OCI-LY7 (cell line): ENCODE measurements at regions not wholly inside any gene's neighbourhood (a gene's known extent, or its start where the extent isn't known, plus 50 kb on each side); places are given as distances from the start of the nearest gene placed in this dataset.
"Not testable (repeated sequence)": the region's sequence is repeated elsewhere in the genome, so short reads cannot be mapped to it uniquely, and the experiment has no call there.

Source experiments
- BruUV-seq: library from RNA; stranded (reverse); fragments of 400-500 nt; replicated peaks from 2 replicates; lab custom pipeline; 2021; lab: Mats Ljungman, UMichigan
- CTCF ChIA-PET: fragments of 300-600 bp; sonication (Branson Sonifier 250); formaldehyde crosslinking; loops from one replicate; lab custom pipeline; 2022; ENCODE audit warnings: antibody characterized with exemption; ENCODE audit not compliant: unreplicated experiment; lab: Charles Lee
- POLR2A ChIA-PET: fragments of 300-600 bp; sonication (Branson Sonifier 250); formaldehyde crosslinking; loops from one replicate; lab custom pipeline; 2022; ENCODE audit warnings: antibody characterized with exemption; lab: Charles Lee
- DNase-seq: peaks from one replicate; pipeline ENCODE4 v3.0.0-alpha.2; 2015; ENCODE audit warnings: low spot score
- H2AFZ ChIP-seq: fragments of 200-600 bp; sonication (generic), shearing (Covaris generic); 2 replicates; pipeline ENCODE4 v1.6.1; 2014; ENCODE audit warnings: mild to moderate bottlenecking, antibody characterized with exemption, low read length, moderate library complexity
- H3K27ac ChIP-seq: fragments of 200-600 bp; sonication (generic); 2 replicates; pipeline ENCODE4 v1.5.1; 2014; ENCODE audit warnings: mixed run types, low read depth, mild to moderate bottlenecking, moderate library complexity, low read length, inconsistent platforms; ENCODE audit not compliant: poor library complexity, severe bottlenecking
- H3K36me3 ChIP-seq: fragments of 200-600 bp; sonication (generic); 2 replicates; pipeline ENCODE4 v1.6.1; 2014; ENCODE audit warnings: mild to moderate bottlenecking, antibody characterized with exemption, low read length, moderate library complexity, mixed read lengths; ENCODE audit not compliant: insufficient read depth
- H3K4me1 ChIP-seq: fragments of 200-600 bp; sonication (generic); 2 replicates; pipeline ENCODE4 v1.5.1; 2014; ENCODE audit warnings: mild to moderate bottlenecking, low read length; ENCODE audit not compliant: insufficient read depth, poor library complexity, severe bottlenecking
- H3K4me2 ChIP-seq: fragments of 200-600 bp; sonication (generic); 2 replicates; pipeline ENCODE4 v1.6.1; 2014; ENCODE audit warnings: mild to moderate bottlenecking, low read length
- H3K4me3 ChIP-seq: fragments of 200-600 bp; sonication (generic); 2 replicates; pipeline ENCODE4 v1.5.1; 2014; ENCODE audit warnings: mild to moderate bottlenecking, low read depth, low read length; ENCODE audit not compliant: poor library complexity, severe bottlenecking
- H3K79me2 ChIP-seq: fragments of 200-600 bp; sonication (generic); 2 replicates; pipeline ENCODE4 v1.6.1; 2016; ENCODE audit warnings: low read depth, mild to moderate bottlenecking, low read length, moderate library complexity, mixed read lengths; ENCODE audit not compliant: insufficient read depth
- H3K9me2 ChIP-seq: fragments of 200-600 bp; sonication (generic); 2 replicates; pipeline ENCODE4 v1.6.1; 2016; ENCODE audit warnings: mild to moderate bottlenecking, low read length, mixed read lengths; ENCODE audit not compliant: insufficient read depth
- H3K9me3 ChIP-seq: fragments of 200-600 bp; sonication (generic); 2 replicates; pipeline ENCODE4 v1.6.1; 2014; ENCODE audit warnings: mild to moderate bottlenecking, mixed run types, low read length, mixed read lengths
- H4K20me1 ChIP-seq: fragments of 200-600 bp; sonication (generic); 2 replicates; pipeline ENCODE4 v1.6.1; 2014; ENCODE audit warnings: mild to moderate bottlenecking, antibody characterized with exemption, low read length, moderate library complexity, mixed read lengths; ENCODE audit not compliant: insufficient read depth
- EZH2phosphoT487 ChIP-seq: fragments of 200-600 bp; sonication (generic); IDR thresholded peaks from 2 replicates; pipeline ENCODE4 v1.6.1; 2018; ENCODE audit warnings: low read depth, borderline replicate concordance, mild to moderate bottlenecking, mixed run types, antibody characterized with exemption, low read length, moderate library complexity, mixed read lengths
- intact Hi-C: fragments of 100-400 bp; cut with micrococcal nuclease; formaldehyde crosslinking; loops from one replicate; pipeline ENCODE4 v1.10.0; 2022; ENCODE audit not compliant: unreplicated experiment
- TF ChIP-seq, protein P1 (sequence below): fragments of 200-600 bp; sonication (generic); conservative IDR thresholded peaks from 2 replicates; pipeline ENCODE4 v1.5.1; 2014; ENCODE audit warnings: mild to moderate bottlenecking, antibody characterized with exemption, low read length, moderate library complexity, mixed read lengths

DNA sequence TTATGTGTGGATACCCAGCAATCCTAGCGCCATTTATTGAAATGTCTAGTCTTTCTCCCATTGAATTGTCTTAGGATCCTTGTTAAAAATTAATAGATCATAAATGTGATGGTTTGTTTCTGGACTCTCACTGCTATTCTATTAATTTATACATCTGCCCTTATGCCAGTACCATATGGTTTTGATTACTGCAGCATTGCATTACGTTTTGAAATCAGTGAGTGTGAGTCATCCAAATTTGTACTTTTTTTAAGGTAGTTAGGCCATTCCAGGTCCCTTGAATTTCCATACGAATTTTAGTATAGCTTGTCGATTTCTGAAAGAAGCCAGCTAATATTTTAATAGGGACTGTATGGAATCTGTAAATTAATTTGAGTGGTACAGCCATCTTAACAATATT, 648.6 kb upstream of the ZNF385D start:
- no peak for TF ChIP-seq EZH2phosphoT487
- TF ChIP-seq, protein P1, sequence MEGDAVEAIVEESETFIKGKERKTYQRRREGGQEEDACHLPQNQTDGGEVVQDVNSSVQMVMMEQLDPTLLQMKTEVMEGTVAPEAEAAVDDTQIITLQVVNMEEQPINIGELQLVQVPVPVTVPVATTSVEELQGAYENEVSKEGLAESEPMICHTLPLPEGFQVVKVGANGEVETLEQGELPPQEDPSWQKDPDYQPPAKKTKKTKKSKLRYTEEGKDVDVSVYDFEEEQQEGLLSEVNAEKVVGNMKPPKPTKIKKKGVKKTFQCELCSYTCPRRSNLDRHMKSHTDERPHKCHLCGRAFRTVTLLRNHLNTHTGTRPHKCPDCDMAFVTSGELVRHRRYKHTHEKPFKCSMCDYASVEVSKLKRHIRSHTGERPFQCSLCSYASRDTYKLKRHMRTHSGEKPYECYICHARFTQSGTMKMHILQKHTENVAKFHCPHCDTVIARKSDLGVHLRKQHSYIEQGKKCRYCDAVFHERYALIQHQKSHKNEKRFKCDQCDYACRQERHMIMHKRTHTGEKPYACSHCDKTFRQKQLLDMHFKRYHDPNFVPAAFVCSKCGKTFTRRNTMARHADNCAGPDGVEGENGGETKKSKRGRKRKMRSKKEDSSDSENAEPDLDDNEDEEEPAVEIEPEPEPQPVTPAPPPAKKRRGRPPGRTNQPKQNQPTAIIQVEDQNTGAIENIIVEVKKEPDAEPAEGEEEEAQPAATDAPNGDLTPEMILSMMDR, result no peak
- intact Hi-C loops, result no loop called here

GRCh38 chr3:22401499-22401898, 650.5 kb upstream of the ZNF385D start:
- H3K4me1 ChIP-seq, result no peaks in the 10 kb centered on the region
- no peak for DNase-seq
- H3K79me2 ChIP-seq, result no peaks in the 10 kb centered on the region
- no peak overlapping the region for H3K27ac ChIP-seq
- no peaks in the 10 kb centered on the region for H4K20me1 ChIP-seq
- H3K9me3 ChIP-seq, result no peaks in the 10 kb centered on the region
- intact Hi-C loops, result no loop called here
- TF ChIP-seq EZH2phosphoT487, result no peak
- no peak overlapping the region for H2AFZ ChIP-seq
- H3K36me3 ChIP-seq, result no peaks in the 10 kb centered on the region
- H3K4me2 ChIP-seq, result no peak overlapping the region
- no peak overlapping the region for H3K4me3 ChIP-seq
- no TSS peak for BruUV-seq
- ChIA-PET CTCF (no interaction called here), POLR2A (interaction anchor here (0.7 kb wide), 1 partner anchor 411 kb away, joined by 3 read pairs; no protein-coding TSS in a partner anchor)
- H3K9me2 ChIP-seq, result no peaks in the 10 kb centered on the region

More for the DNA sequence above, 648.6 kb upstream of the ZNF385D start:
- Histone ChIP-seq H4K20me1 (no peaks in the 10 kb centered on the region), H3K4me2 (no peak overlapping the region), H3K9me2 (no peaks in the 10 kb centered on the region), H3K27ac (no peak overlapping the region), H3K36me3 (no peaks in the 10 kb centered on the region), H3K4me1 (no peaks in the 10 kb centered on the region), H2AFZ (no peak overlapping the region), H3K79me2 (no peaks in the 10 kb centered on the region), H3K4me3 (no peak overlapping the region), H3K9me3 (no peaks in the 10 kb centered on the region)
- no peak for DNase-seq
- ChIA-PET CTCF (no interaction called here), POLR2A (interaction anchor here (0.7 kb wide), 1 partner anchor 262 kb away, joined by 3 read pairs; no protein-coding TSS in a partner anchor)
- BruUV-seq, result no TSS peak

DNA sequence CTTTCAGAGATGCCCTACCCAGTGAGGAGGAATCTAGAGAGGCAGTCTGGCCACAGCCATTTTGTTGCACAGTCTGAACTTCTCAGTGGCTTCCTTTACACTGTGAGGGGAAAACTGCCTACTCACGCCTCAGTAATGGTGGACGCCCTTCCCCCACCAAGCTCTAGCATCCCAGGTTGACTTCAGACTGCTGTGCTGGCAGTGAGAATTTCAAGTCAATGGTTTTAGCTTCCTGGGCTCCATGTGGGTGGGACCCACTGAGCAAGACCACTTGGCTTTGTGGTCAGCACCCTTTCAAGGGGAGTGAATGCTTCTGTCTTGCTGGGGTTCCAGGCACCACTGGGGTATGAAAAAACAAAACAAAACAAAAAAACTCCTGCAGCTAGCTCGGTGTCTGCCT, 663.2 kb upstream of the ZNF385D start:
- Histone ChIP-seq H3K4me3 (no peak overlapping the region), H3K9me3 (no peaks in the 10 kb centered on the region), H4K20me1 (no peaks in the 10 kb centered on the region), H3K4me1 (no peaks in the 10 kb centered on the region), H2AFZ (no peak overlapping the region), H3K79me2 (no peaks in the 10 kb centered on the region), H3K36me3 (no peaks in the 10 kb centered on the region), H3K4me2 (no peak overlapping the region), H3K9me2 (no peaks in the 10 kb centered on the region), H3K27ac (no peak overlapping the region)
- DNase-seq, result no peak
- intact Hi-C loops, result no loop called here
- POLR2A ChIA-PET, result no interaction called here
- BruUV-seq, result no TSS peak
- CTCF ChIA-PET, result no interaction called here
- TF ChIP-seq EZH2phosphoT487, result no peak
- TF ChIP-seq, protein P1, result no peak

GRCh38 chr3:22416838-22417446, 665.9 kb upstream of the ZNF385D start:
- POLR2A ChIA-PET, result interaction anchor here (1.0 kb wide), 1 partner anchor 9 kb away, joined by 3 read pairs; no protein-coding TSS in a partner anchor

More at GRCh38 chr3:22416838-22417446, 665.9 kb upstream of the ZNF385D start:
- H3K9me2 ChIP-seq, H3K4me3 ChIP-seq, H4K20me1 ChIP-seq, BruUV-seq, intact Hi-C loops, H2AFZ ChIP-seq, H3K27ac ChIP-seq, H3K4me1 ChIP-seq, DNase-seq, H3K9me3 ChIP-seq, H3K4me2 ChIP-seq, H3K36me3 ChIP-seq, H3K79me2 ChIP-seq, CTCF ChIA-PET: not testable (repeated sequence)
